Loucy (cell line): ENCODE measurements at regions not wholly inside any gene's neighbourhood (a gene's known extent, or its start where the extent isn't known, plus 50 kb on each side); places are given as distances from the start of the nearest gene placed in this dataset.

Experiments used
- H2AFZ ChIP-seq: fragments of 200-600 bp; sonication (generic); 2 replicates; pipeline ENCODE4 v1.6.0; 2016; ENCODE audit warnings: antibody characterized with exemption, mild to moderate bottlenecking, low read length, moderate library complexity
- H3F3A ChIP-seq: fragments of 200-600 bp; 2 replicates; pipeline ENCODE4 v1.6.0; 2016; ENCODE audit warnings: antibody characterized with exemption, low read depth, mild to moderate bottlenecking
- H3K27me3 ChIP-seq: fragments of 200-600 bp; sonication (generic); 2 replicates; pipeline ENCODE4 v1.6.1; 2014; ENCODE audit warnings: low read length, mild to moderate bottlenecking; ENCODE audit not compliant: insufficient read depth, poor library complexity, severe bottlenecking
- H3K36me3 ChIP-seq: fragments of 200-600 bp; sonication (generic); 2 replicates; pipeline ENCODE4 v1.6.1; 2016; ENCODE audit warnings: low read length; ENCODE audit not compliant: insufficient read depth
- H3K4me1 ChIP-seq: fragments of 200-600 bp; sonication (generic); 2 replicates; pipeline ENCODE4 v1.5.1; 2014; ENCODE audit warnings: low read length, mild to moderate bottlenecking; ENCODE audit not compliant: insufficient read depth, poor library complexity, severe bottlenecking
- H3K4me2 ChIP-seq: fragments of 200-600 bp; sonication (generic); 2 replicates; pipeline ENCODE4 v1.6.0; 2014; ENCODE audit warnings: antibody characterized with exemption, low read length, low read depth, mild to moderate bottlenecking; ENCODE audit not compliant: poor library complexity, severe bottlenecking
- H3K4me3 ChIP-seq: fragments of 200-600 bp; sonication (generic); 2 replicates; pipeline ENCODE4 v1.5.1; 2014; ENCODE audit warnings: low read length, mild to moderate bottlenecking, mixed read lengths; ENCODE audit not compliant: poor library complexity, severe bottlenecking
- H3K79me2 ChIP-seq: fragments of 200-600 bp; sonication (generic); 2 replicates; pipeline ENCODE4 v1.6.1; 2014; ENCODE audit warnings: low read length; ENCODE audit not compliant: insufficient read depth
- H3K9ac ChIP-seq: fragments of 200-600 bp; sonication (generic); 2 replicates; pipeline ENCODE4 v1.6.0; 2014; ENCODE audit warnings: mild to moderate bottlenecking, low read depth, low read length, moderate library complexity; ENCODE audit not compliant: poor library complexity, severe bottlenecking
- H3K9me2 ChIP-seq: fragments of 200-600 bp; sonication (generic); replicated peaks from 2 replicates; pipeline ENCODE4 v1.6.1; 2016; ENCODE audit warnings: low read depth, low read length, mixed read lengths
- H3K9me3 ChIP-seq: fragments of 200-600 bp; sonication (generic); 2 replicates; pipeline ENCODE4 v1.6.1; 2014; ENCODE audit warnings: mild to moderate bottlenecking, antibody characterized with exemption, low read length, low read depth; ENCODE audit not compliant: insufficient read depth
- H4K20me1 ChIP-seq: fragments of 200-600 bp; sonication (generic); 2 replicates; pipeline ENCODE4 v1.6.0; 2014; ENCODE audit warnings: antibody characterized with exemption, low read length, mild to moderate bottlenecking; ENCODE audit not compliant: insufficient read depth, poor library complexity, severe bottlenecking
- CTCF ChIP-seq: fragments of 200-600 bp; sonication (generic); conservative IDR thresholded peaks from 2 replicates; pipeline ENCODE4 v1.5.1; 2014; ENCODE audit warnings: mild to moderate bottlenecking, antibody characterized with exemption, low read length
- EZH2phosphoT487 ChIP-seq: fragments of 200-600 bp; IDR thresholded peaks from 2 replicates; pipeline ENCODE4 v1.6.1; 2018; ENCODE audit warnings: antibody characterized with exemption, mild to moderate bottlenecking, moderate library complexity, borderline replicate concordance

- no peaks in the 10 kb centered on the region for H4K20me1 ChIP-seq
- H3K79me2 ChIP-seq, result no peaks in the 10 kb centered on the region
- H2AFZ ChIP-seq, result no peak overlapping the region
- no peaks in the 10 kb centered on the region for H3K4me1 ChIP-seq
- no peaks in the 10 kb centered on the region for H3F3A ChIP-seq
- no peaks in the 10 kb centered on the region for H3K36me3 ChIP-seq
- H3K4me3 ChIP-seq, result no peak overlapping the region
- no peak for TF ChIP-seq CTCF
- no peak for TF ChIP-seq EZH2phosphoT487
- no peaks in the 10 kb centered on the region for H3K9me2 ChIP-seq
- no peaks in the 10 kb centered on the region for H3K9me3 ChIP-seq
- no peak overlapping the region for H3K4me2 ChIP-seq
- no peaks in the 10 kb centered on the region for H3K27me3 ChIP-seq
- H3K9ac ChIP-seq, result no peak overlapping the region
These were observed 298.9 kb downstream of the BUD13 start for GRCh38 chr11:116473790-116474346.

GRCh38 chr11:116473206-116473769 is 299.5 kb downstream of the BUD13 start:
- H2AFZ ChIP-seq, result no peak overlapping the region
- TF ChIP-seq CTCF (no peak), EZH2phosphoT487 (no peak)
- H3K4me3 ChIP-seq, result no peak overlapping the region
- no peak overlapping the region for H3K9ac ChIP-seq
- H3F3A ChIP-seq, result no peaks in the 10 kb centered on the region
- no peak overlapping the region for H3K4me2 ChIP-seq
- H3K36me3 ChIP-seq, result no peaks in the 10 kb centered on the region
- H4K20me1 ChIP-seq, result no peaks in the 10 kb centered on the region
- H3K9me2 ChIP-seq, result no peaks in the 10 kb centered on the region
- no peaks in the 10 kb centered on the region for H3K79me2 ChIP-seq
- H3K27me3 ChIP-seq, result no peaks in the 10 kb centered on the region
- H3K4me1 ChIP-seq, result no peaks in the 10 kb centered on the region
- no peaks in the 10 kb centered on the region for H3K9me3 ChIP-seq

- Histone ChIP-seq H2AFZ (no peak overlapping the region), H3K4me3 (no peak overlapping the region), H3K4me2 (no peak overlapping the region)
These were observed 300.1 kb downstream of the BUD13 start for GRCh38 chr11:116472651-116473050.

More at GRCh38 chr11:116472651-116473050, 300.1 kb downstream of the BUD13 start:
- TF ChIP-seq EZH2phosphoT487 (no peak), CTCF (no peak)
- Histone ChIP-seq H3F3A (no peaks in the 10 kb centered on the region), H3K4me1 (no peaks in the 10 kb centered on the region), H4K20me1 (no peaks in the 10 kb centered on the region), H3K9me3 (no peaks in the 10 kb centered on the region), H3K9me2 (no peaks in the 10 kb centered on the region), H3K79me2 (no peaks in the 10 kb centered on the region), H3K9ac (no peak overlapping the region), H3K27me3 (no peaks in the 10 kb centered on the region), H3K36me3 (no peaks in the 10 kb centered on the region)
